ENCODE measurements at regions not wholly inside any gene's neighbourhood (a gene's known extent, or its start where the extent isn't known, plus 50 kb on each side); places are given as distances from the start of the nearest gene placed in this dataset.
"Not testable (repeated sequence)": the region's sequence is repeated elsewhere in the genome, so short reads cannot be mapped to it uniquely, and the experiment has no call there.

DNA sequence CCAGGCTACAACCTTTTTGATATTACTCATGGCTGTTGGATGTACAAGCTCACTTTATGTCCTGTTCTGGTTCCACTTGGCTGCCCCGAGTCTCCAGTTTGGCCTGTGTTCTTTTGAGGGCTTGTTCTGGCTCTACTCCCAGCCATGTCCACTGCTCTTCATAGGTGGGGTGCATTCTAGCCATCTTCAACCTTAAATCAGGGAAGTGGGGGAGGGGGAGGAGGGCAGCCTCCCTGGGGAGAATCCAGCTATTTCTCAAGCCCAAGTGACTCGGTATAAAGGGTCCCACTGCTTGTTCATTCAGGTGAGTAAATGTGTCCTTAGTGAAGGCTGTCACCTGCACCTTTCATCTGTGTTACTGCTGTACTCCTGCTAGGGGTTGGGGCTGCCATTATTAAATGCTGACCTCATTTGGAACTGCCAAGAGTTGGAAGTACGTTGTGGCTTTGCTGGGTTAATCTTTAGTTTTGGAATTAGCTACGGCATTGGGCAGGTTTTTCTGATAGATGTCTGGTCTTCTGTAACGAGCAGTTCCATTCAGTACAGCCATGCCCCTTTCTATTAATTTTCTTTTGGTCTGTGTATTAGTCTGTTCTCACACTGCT is 255.8 kb downstream of the GOLGA6L6 start:
- H2AFZ ChIP-seq (ENCODE audit: low read length); H4K20me1 ChIP-seq (replicated peaks in 1 of 2; ENCODE audit: control insufficient read depth in 1 of 2, insufficient read depth in 2 of 2, low read length in 2 of 2); H3K4ac ChIP-seq (replicated peaks; ENCODE audit: insufficient read length, low read depth, low read length); H3K18ac ChIP-seq (ENCODE audit: extremely low read depth, low read length); H3K4me3 ChIP-seq (ENCODE audit: extremely low read depth in 1 of 4, insufficient read depth in 2 of 4, low read depth in 3 of 4, low read length in 4 of 4); H2AK5ac ChIP-seq (ENCODE audit: low read depth, low read length); H4K5ac ChIP-seq (ENCODE audit: insufficient read length, low read depth, low read length); H3K79me1 ChIP-seq (ENCODE audit: low read depth, low read length); H2BK5ac ChIP-seq (ENCODE audit: low read depth, low read length); H3K27ac ChIP-seq (ENCODE audit: low read depth, low read length); FAIRE-seq; CTCF ChIA-PET (ENCODE audit: partially characterized antibody); H2BK12ac ChIP-seq (ENCODE audit: low read depth, low read length); H3K23ac ChIP-seq (ENCODE audit: insufficient read length); H4K8ac ChIP-seq (ENCODE audit: extremely low read depth, insufficient read depth, low read length); H4K91ac ChIP-seq (replicated peaks; ENCODE audit: insufficient read length, low read length); H3K56ac ChIP-seq (replicated peaks; ENCODE audit: insufficient read length, low read depth, low read length); H3K79me2 ChIP-seq (ENCODE audit: control insufficient read depth in 1 of 2, insufficient read depth in 2 of 2, low read length in 2 of 2); H3K4me1 ChIP-seq (replicated peaks in 1 of 4; ENCODE audit: control insufficient read depth in 3 of 4, insufficient read depth in 4 of 4, low read length in 3 of 4); H3K4me2 ChIP-seq (ENCODE audit: insufficient read depth in 1 of 2, low read depth in 2 of 2, low read length in 2 of 2); H3K36me3 ChIP-seq (ENCODE audit: control insufficient read depth in 2 of 4, insufficient read depth in 4 of 4, low read length in 3 of 4); H3K23me2 ChIP-seq (ENCODE audit: low read depth, low read length); H3K14ac ChIP-seq (ENCODE audit: insufficient read length); H2BK120ac ChIP-seq (replicated peaks; ENCODE audit: low read depth, low read length); POLR2A ChIA-PET (ENCODE audit: partially characterized antibody); H2BK20ac ChIP-seq (ENCODE audit: low read length); H3K9ac ChIP-seq (replicated peaks in 1 of 4; ENCODE audit: extremely low read depth in 1 of 4, low read depth in 3 of 4, low read length in 3 of 4); H2BK15ac ChIP-seq (ENCODE audit: low read length); H3K27me3 ChIP-seq (replicated peaks in 1 of 4; ENCODE audit: control insufficient read depth in 3 of 4, extremely low read depth in 1 of 4, insufficient read depth in 3 of 4, low read length in 3 of 4): not testable (repeated sequence)
- H3K9me3 ChIP-seq (ENCODE audit: insufficient read depth in 2 of 2, low read depth in 1 of 2, low read length in 1 of 2) = peaks cover 15 to 54% of the 10 kb centered on the region in 2 experiments; a peak in 3 of 4 replicates
- WGBS, 2 experiments (ENCODE audit: extremely low coverage in 1 of 2, insufficient coverage in 1 of 2, insufficient read length in 1 of 2, insufficient replicate concordance in 2 of 2, low coverage in 1 of 2, low lambda C conversion rate in 2 of 2, missing lambda C conversion rate in 1 of 2) = 79% methylated on average over 5 of the region's 5 CpGs; no CpG with 5 or more reads in 1 of the 2 experiments
- peak in 1 of 2 experiments; percentile 19 for DNase-seq (ENCODE audit: low read depth in 1 of 2, low spot score in 2 of 2)

DNA sequence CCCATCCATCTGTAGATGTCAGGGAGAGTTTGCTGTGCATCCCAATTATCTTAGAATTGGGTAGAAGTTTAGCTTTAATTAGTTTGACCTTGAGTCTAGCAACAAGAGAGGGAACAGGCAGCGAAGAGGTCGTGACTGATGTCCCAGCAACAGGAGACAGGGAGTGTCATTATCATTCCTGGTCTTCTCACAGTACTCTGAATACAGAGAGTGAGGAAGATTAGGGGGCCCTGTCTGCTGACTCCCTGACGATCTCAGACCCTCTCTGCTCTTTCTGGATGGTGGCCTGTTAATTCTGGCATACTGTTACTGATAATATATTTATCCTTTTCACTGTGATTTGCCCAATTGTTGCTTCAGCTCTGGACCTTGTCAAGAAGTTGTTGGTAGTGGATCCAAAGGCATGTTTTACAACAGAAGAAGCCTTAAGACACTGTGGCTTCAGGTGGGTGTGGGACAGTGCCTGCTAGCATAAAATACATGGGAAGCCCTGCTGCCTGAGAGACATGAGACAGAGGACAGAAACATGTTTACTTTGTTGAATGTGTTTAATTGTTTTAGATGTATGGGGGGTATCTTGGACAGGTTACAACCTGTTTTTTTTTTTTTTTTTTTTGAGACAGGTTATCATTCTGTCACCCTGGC is 256.6 kb downstream of the GOLGA6L6 start:
- H2BK20ac ChIP-seq (ENCODE audit: low read length); DNase-seq (ENCODE audit: low read depth in 1 of 2, low spot score in 2 of 2); CTCF ChIA-PET (ENCODE audit: partially characterized antibody); H3K23me2 ChIP-seq (ENCODE audit: low read depth, low read length); H3K27me3 ChIP-seq (replicated peaks in 1 of 4; ENCODE audit: control insufficient read depth in 3 of 4, extremely low read depth in 1 of 4, insufficient read depth in 3 of 4, low read length in 3 of 4); H3K79me1 ChIP-seq (ENCODE audit: low read depth, low read length); H4K5ac ChIP-seq (ENCODE audit: insufficient read length, low read depth, low read length); H2AK5ac ChIP-seq (ENCODE audit: low read depth, low read length); H3K4me3 ChIP-seq (ENCODE audit: extremely low read depth in 1 of 4, insufficient read depth in 2 of 4, low read depth in 3 of 4, low read length in 4 of 4); H3K23ac ChIP-seq (ENCODE audit: insufficient read length); H3K4me2 ChIP-seq (ENCODE audit: insufficient read depth in 1 of 2, low read depth in 2 of 2, low read length in 2 of 2); H2BK5ac ChIP-seq (ENCODE audit: low read depth, low read length); POLR2A ChIA-PET (ENCODE audit: partially characterized antibody); H2AFZ ChIP-seq (ENCODE audit: low read length); H3K56ac ChIP-seq (replicated peaks; ENCODE audit: insufficient read length, low read depth, low read length); H2BK12ac ChIP-seq (ENCODE audit: low read depth, low read length); H2BK15ac ChIP-seq (ENCODE audit: low read length); H3K14ac ChIP-seq (ENCODE audit: insufficient read length); H2BK120ac ChIP-seq (replicated peaks; ENCODE audit: low read depth, low read length); H3K79me2 ChIP-seq (ENCODE audit: control insufficient read depth in 1 of 2, insufficient read depth in 2 of 2, low read length in 2 of 2); H3K36me3 ChIP-seq (ENCODE audit: control insufficient read depth in 2 of 4, insufficient read depth in 4 of 4, low read length in 3 of 4); H4K91ac ChIP-seq (replicated peaks; ENCODE audit: insufficient read length, low read length); FAIRE-seq; H3K4ac ChIP-seq (replicated peaks; ENCODE audit: insufficient read length, low read depth, low read length); H3K18ac ChIP-seq (ENCODE audit: extremely low read depth, low read length); H3K27ac ChIP-seq (ENCODE audit: low read depth, low read length); H4K8ac ChIP-seq (ENCODE audit: extremely low read depth, insufficient read depth, low read length); H3K9ac ChIP-seq (replicated peaks in 1 of 4; ENCODE audit: extremely low read depth in 1 of 4, low read depth in 3 of 4, low read length in 3 of 4); H3K4me1 ChIP-seq (replicated peaks in 1 of 4; ENCODE audit: control insufficient read depth in 3 of 4, insufficient read depth in 4 of 4, low read length in 3 of 4); H4K20me1 ChIP-seq (replicated peaks in 1 of 2; ENCODE audit: control insufficient read depth in 1 of 2, insufficient read depth in 2 of 2, low read length in 2 of 2): not testable (repeated sequence)
- 49% methylated on average over 3 of the region's 3 CpGs; no CpG with 5 or more reads in 1 of the 2 experiments for WGBS, 2 experiments (ENCODE audit: extremely low coverage in 1 of 2, insufficient coverage in 1 of 2, insufficient read length in 1 of 2, insufficient replicate concordance in 2 of 2, low coverage in 1 of 2, low lambda C conversion rate in 2 of 2, missing lambda C conversion rate in 1 of 2)
- peaks cover 17 to 62% of the 10 kb centered on the region in 2 experiments; a peak in 3 of 4 replicates for H3K9me3 ChIP-seq (ENCODE audit: insufficient read depth in 2 of 2, low read depth in 1 of 2, low read length in 1 of 2)
